Astrocyte (in vitro differentiated cells and primary cell): ENCODE measurements at regions not wholly inside any gene's neighbourhood (a gene's known extent, or its start where the extent isn't known, plus 50 kb on each side); places are given as distances from the start of the nearest gene placed in this dataset.
"Not testable (repeated sequence)": the region's sequence is repeated elsewhere in the genome, so short reads cannot be mapped to it uniquely, and the experiment has no call there.

ENCODE experiments used
- DNase-seq: peaks from one replicate; pipeline ENCODE4 v3.0.0-alpha.2; 2010; ENCODE audit warnings: low read depth
- FAIRE-seq: peaks from 2 replicates; lab custom pipeline; 2011; peaks lifted over from hg19 to GRCh38; lab: Jason Lieb, UNC
- H2AFZ ChIP-seq: 2 replicates; pipeline ENCODE4 v1.6.0; 2012; ENCODE audit warnings: low read depth, low read length, inconsistent platforms
- H3K27ac ChIP-seq: 2 replicates; pipeline ENCODE4 v1.5.1; 2011; ENCODE audit warnings: low read depth, low read length, inconsistent platforms
- H3K27me3 ChIP-seq: 2 replicates; pipeline ENCODE4 v1.6.0; 2011; ENCODE audit warnings: low read length, inconsistent platforms; ENCODE audit not compliant: insufficient read depth
- H3K36me3 ChIP-seq: 2 replicates; pipeline ENCODE4 v1.5.1; 2011; ENCODE audit warnings: low read length, inconsistent platforms; ENCODE audit not compliant: insufficient read depth
- H3K4me1 ChIP-seq: 2 replicates; pipeline ENCODE4 v1.5.1; 2011; ENCODE audit warnings: low read length, inconsistent platforms; ENCODE audit not compliant: insufficient read depth
- H3K4me2 ChIP-seq: 2 replicates; pipeline ENCODE4 v1.6.0; 2012; ENCODE audit warnings: low read length, inconsistent platforms
- H3K4me3 ChIP-seq: 2 replicates; pipeline ENCODE4 v1.5.1; 2011; ENCODE audit warnings: low read depth, mild to moderate bottlenecking, low read length, inconsistent platforms; ENCODE audit not compliant: insufficient read depth
- H3K79me2 ChIP-seq: 2 replicates; pipeline ENCODE4 v1.6.0; 2012; ENCODE audit warnings: mild to moderate bottlenecking, low read length, inconsistent platforms; ENCODE audit not compliant: insufficient read depth
- H3K9ac ChIP-seq: 2 replicates; pipeline ENCODE4 v1.6.0; 2012; ENCODE audit warnings: mild to moderate bottlenecking, low read length, inconsistent platforms
- H3K9me3 ChIP-seq: 2 replicates; pipeline ENCODE4 v1.5.1; 2012; ENCODE audit warnings: low read depth, mild to moderate bottlenecking, low read length, inconsistent platforms; ENCODE audit not compliant: insufficient read depth
- H4K20me1 ChIP-seq: 2 replicates; pipeline ENCODE4 v1.6.0; 2012; ENCODE audit warnings: low read length, inconsistent platforms; ENCODE audit not compliant: insufficient read depth
- H3K27ac Mint-ChIP-seq: one replicate; pipeline ENCODE4 v1.8.0; 2021; ENCODE audit warnings: mild to moderate bottlenecking, mixed read lengths; ENCODE audit not compliant: unreplicated experiment
- H3K27me3 Mint-ChIP-seq: one replicate; pipeline ENCODE4 v1.8.0; 2021; ENCODE audit warnings: low read depth, mixed read lengths; ENCODE audit not compliant: unreplicated experiment
- H3K36me3 Mint-ChIP-seq: one replicate; pipeline ENCODE4 v1.8.0; 2021; ENCODE audit warnings: low read depth, mixed read lengths; ENCODE audit not compliant: unreplicated experiment
- H3K4me1 Mint-ChIP-seq: one replicate; pipeline ENCODE4 v1.8.0; 2021; ENCODE audit warnings: low read depth, mixed read lengths; ENCODE audit not compliant: unreplicated experiment
- H3K4me3 Mint-ChIP-seq: one replicate; pipeline ENCODE4 v1.8.0; 2021; ENCODE audit warnings: mild to moderate bottlenecking, moderate library complexity, mixed read lengths; ENCODE audit not compliant: unreplicated experiment
- H3K9me3 Mint-ChIP-seq: one replicate; pipeline ENCODE4 v1.8.0; 2021; ENCODE audit warnings: mild to moderate bottlenecking, mixed read lengths; ENCODE audit not compliant: unreplicated experiment
- CTCF ChIP-seq: IDR thresholded peaks from 2 replicates; pipeline ENCODE4 v1.5.1; 2011; ENCODE audit warnings: low read depth, mild to moderate bottlenecking, inconsistent platforms, low read length, moderate library complexity; ENCODE audit not compliant: insufficient read depth
- EZH2 ChIP-seq: IDR thresholded peaks from 2 replicates; pipeline ENCODE4 v1.6.1; 2012; ENCODE audit warnings: mild to moderate bottlenecking, low read length, inconsistent platforms; ENCODE audit not compliant: insufficient read depth

GRCh38 chr1:104238991-104239390, 489.3 kb downstream of the AMY1C start:
- H3K27ac ChIP-seq, result no peak overlapping the region
- no peaks in the 10 kb centered on the region for H3K36me3 ChIP-seq
- H3K4me3 ChIP-seq, result no peak overlapping the region
- no peaks in the 10 kb centered on the region for H3K9me3 ChIP-seq
- DNase-seq (no peak), FAIRE-seq (no peak)
- no peaks in the 10 kb centered on the region for H3K9me3 Mint-ChIP-seq
- no peak overlapping the region for H3K9ac ChIP-seq
- H3K4me2 ChIP-seq, result no peak overlapping the region
- no peak overlapping the region for H2AFZ ChIP-seq
- H3K4me3 Mint-ChIP-seq, result no peak overlapping the region
- H3K4me1 ChIP-seq, result no peaks in the 10 kb centered on the region
- H3K79me2 ChIP-seq, result no peaks in the 10 kb centered on the region
- no peak overlapping the region for H3K27ac Mint-ChIP-seq
- H4K20me1 ChIP-seq, result no peaks in the 10 kb centered on the region
- H3K36me3 Mint-ChIP-seq, result no peaks in the 10 kb centered on the region
- H3K27me3 Mint-ChIP-seq, result no peaks in the 10 kb centered on the region
- no peaks in the 10 kb centered on the region for H3K27me3 ChIP-seq
- TF ChIP-seq EZH2 (no peak), CTCF (no peak)
- no peaks in the 10 kb centered on the region for H3K4me1 Mint-ChIP-seq

GRCh38 chr1:104248385-104248784, 498.7 kb downstream of the AMY1C start:
- no peaks in the 10 kb centered on the region for H3K27me3 Mint-ChIP-seq
- no peak overlapping the region for H2AFZ ChIP-seq
- no peaks in the 10 kb centered on the region for H3K36me3 Mint-ChIP-seq
- no peak for TF ChIP-seq EZH2
- no peaks in the 10 kb centered on the region for H3K36me3 ChIP-seq
- DNase-seq, result no peak
- H3K9me3 Mint-ChIP-seq, result no peaks in the 10 kb centered on the region
- no peaks in the 10 kb centered on the region for H3K4me1 ChIP-seq
- no peak overlapping the region for H3K27ac ChIP-seq
- H3K4me1 Mint-ChIP-seq, result no peaks in the 10 kb centered on the region
- H3K4me3 ChIP-seq, result no peak overlapping the region
- no peaks in the 10 kb centered on the region for H4K20me1 ChIP-seq
- no peak overlapping the region for H3K4me3 Mint-ChIP-seq
- no peak for FAIRE-seq
- no peaks in the 10 kb centered on the region for H3K27me3 ChIP-seq
- H3K9me3 ChIP-seq, result peaks cover 3% of the 10 kb centered on the region
- H3K9ac ChIP-seq, result no peak overlapping the region
- H3K4me2 ChIP-seq, result no peak overlapping the region
- H3K79me2 ChIP-seq, result no peaks in the 10 kb centered on the region
- no peak overlapping the region for H3K27ac Mint-ChIP-seq

- Mint-ChIP-seq H3K4me3 (no peak overlapping the region), H3K4me1 (peaks cover 2% of the 10 kb centered on the region), H3K9me3 (peaks cover 1% of the 10 kb centered on the region), H3K36me3 (no peaks in the 10 kb centered on the region), H3K27me3 (no peaks in the 10 kb centered on the region), H3K27ac (no peak overlapping the region)
- H3K4me1 ChIP-seq, result no peaks in the 10 kb centered on the region
- no peak for DNase-seq
- no peak overlapping the region for H3K4me2 ChIP-seq
- no peaks in the 10 kb centered on the region for H4K20me1 ChIP-seq
- H3K9me3 ChIP-seq, result no peaks in the 10 kb centered on the region
- no peaks in the 10 kb centered on the region for H3K36me3 ChIP-seq
- no peak overlapping the region for H3K9ac ChIP-seq
- no peak for FAIRE-seq
- H3K27me3 ChIP-seq, result no peaks in the 10 kb centered on the region
- no peak overlapping the region for H3K27ac ChIP-seq
- H3K79me2 ChIP-seq, result no peaks in the 10 kb centered on the region
- H2AFZ ChIP-seq, result no peak overlapping the region
- no peak for TF ChIP-seq CTCF
- no peak for TF ChIP-seq EZH2
- no peak overlapping the region for H3K4me3 ChIP-seq
These were observed 509.8 kb downstream of the AMY1C start for GRCh38 chr1:104259481-104259880.

GRCh38 chr1:104263110-104263509, 513.4 kb downstream of the AMY1C start:
- not testable (repeated sequence) for H3K9me3 Mint-ChIP-seq, H3K4me2 ChIP-seq, H3K36me3 ChIP-seq, H3K4me3 ChIP-seq, H3K4me3 Mint-ChIP-seq, H3K79me2 ChIP-seq, H3K4me1 ChIP-seq, H3K27ac Mint-ChIP-seq, DNase-seq, H3K36me3 Mint-ChIP-seq, H4K20me1 ChIP-seq, FAIRE-seq, H3K27me3 Mint-ChIP-seq, H3K9ac ChIP-seq, H2AFZ ChIP-seq, H3K27me3 ChIP-seq, H3K27ac ChIP-seq, H3K9me3 ChIP-seq, H3K4me1 Mint-ChIP-seq
